Omental fat pad (tissue), 3 donors: ENCODE measurements at regions not wholly inside any gene's neighbourhood (a gene's known extent, or its start where the extent isn't known, plus 50 kb on each side); places are given as distances from the start of the nearest gene placed in this dataset.

Experiments used
- ATAC-seq: fragments of 150-250 bp; one replicate; pipeline ENCODE4 v1.9.1; 2016; ENCODE audit warnings: mild to moderate bottlenecking, moderate library complexity; ENCODE audit not compliant: low FRiP score
- DNase-seq: peaks from one replicate; pipeline ENCODE4 v3.0.0-alpha.2; 2019; ENCODE audit warnings: low spot score
- CTCF ChIP-seq, 3 donors: fragments of 450-650 bp; IDR thresholded peaks; one replicate each; pipeline ENCODE4 v1.5.1; 2016 to 2017; ENCODE audit warnings: antibody characterized with exemption in 3 of 3, mild to moderate bottlenecking in 3 of 3, moderate library complexity in 2 of 3

GRCh38 chr1:4160181-4160580 lies 260.1 kb upstream of the C1orf174 start:
- no peak for TF ChIP-seq CTCF (IDR thresholded peaks at IDR 0.05)
- no peak for ATAC-seq
- no peak for DNase-seq

- ATAC-seq (no peak), DNase-seq (no peak)
- TF ChIP-seq CTCF (IDR thresholded peaks at IDR 0.05): no peak
Measured at GRCh38 chr1:4161366-4162006, 261.4 kb upstream of the C1orf174 start.

- ATAC-seq (no peak), DNase-seq (no peak)
- no peak for TF ChIP-seq CTCF (IDR thresholded peaks at IDR 0.05)
Measured at GRCh38 chr1:4164965-4165364, 264.9 kb upstream of the C1orf174 start.

- ATAC-seq (no peak), DNase-seq (no peak)
- no peak for TF ChIP-seq CTCF (IDR thresholded peaks at IDR 0.05)
Measured at GRCh38 chr1:4165686-4166300, 265.7 kb upstream of the C1orf174 start.

GRCh38 chr1:4166713-4167112 lies 266.6 kb upstream of the C1orf174 start:
- no peak for TF ChIP-seq CTCF (IDR thresholded peaks at IDR 0.05)
- ATAC-seq: no peak
- no peak for DNase-seq

GRCh38 chr1:4169991-4170390 lies 269.9 kb upstream of the C1orf174 start:
- TF ChIP-seq CTCF (IDR thresholded peaks at IDR 0.05): no peak
- ATAC-seq (no peak), DNase-seq (no peak)
